Prostate gland (tissue), 2 donors: ENCODE measurements at regions not wholly inside any gene's neighbourhood (a gene's known extent, or its start where the extent isn't known, plus 50 kb on each side); places are given as distances from the start of the nearest gene placed in this dataset.

ENCODE experiments used
- DNase-seq: peaks from one replicate; pipeline ENCODE4 v3.0.0-alpha.2; 2019; ENCODE audit warnings: low spot score
- H3K27ac ChIP-seq, 2 donors: fragments of 200-600 bp; sonication (generic); 2 replicates each; pipeline ENCODE4 v1.5.1; 2017 to 2019
- H3K27me3 ChIP-seq: fragments of 200-600 bp; sonication (generic); replicated peaks from 2 replicates; pipeline ENCODE4 v1.5.1; 2019; ENCODE audit not compliant: insufficient read depth
- H3K36me3 ChIP-seq, 2 donors: fragments of 200-600 bp; sonication (generic); 1 replicate in 1 of 2; 2 replicates in 1 of 2; pipeline versions ENCODE4 v1.5.1 to v1.8.1; 2017 to 2019
- H3K4me1 ChIP-seq: fragments of 200-600 bp; sonication (generic); replicated peaks from 2 replicates; pipeline ENCODE4 v1.5.1; 2019
- H3K4me3 ChIP-seq, 2 donors: fragments of 200-600 bp; sonication (generic); 2 replicates each; pipeline ENCODE4 v1.5.1; 2017 to 2019
- H3K9me3 ChIP-seq: fragments of 200-600 bp; sonication (generic); 2 replicates; pipeline ENCODE4 v1.5.1; 2017
- POLR2A ChIP-seq: fragments of 450-650 bp; IDR thresholded peaks from one replicate; pipeline ENCODE4 v1.6.1; 2016; ENCODE audit warnings: antibody characterized with exemption, mild to moderate bottlenecking
- POLR2AphosphoS5 ChIP-seq: sonication (generic); formaldehyde crosslinking; IDR thresholded peaks from one replicate; pipeline ENCODE4 v1.6.1; 2017; ENCODE audit warnings: antibody characterized with exemption
- WGBS: methylation state at CpG from one replicate; pipeline ENCODE4 v1.1.5; 2018; 5-methylcytosine and 5-hydroxymethylcytosine counted together
- intact Hi-C: fragments of 100-400 bp; cut with DNase I; formaldehyde crosslinking; loops from one replicate; pipeline ENCODE4 v1.14.2; 2022
- TF ChIP-seq, protein P1 (sequence below), 4 experiments: fragments of 200-600 bp in 2 of 4; fragments of 450-650 bp in 2 of 4; sonication (generic) in 2 of 4; IDR thresholded peaks; 1 replicate in 3 of 4; 2 replicates in 1 of 4; pipeline ENCODE4 v1.5.1; 2016 to 2019; ENCODE audit warnings: antibody characterized with exemption in 4 of 4, mild to moderate bottlenecking in 2 of 4, moderate library complexity in 2 of 4

GRCh38 chr6:119565893-119566292 is 216.3 kb upstream of the MAN1A1 start:
- no peak for DNase-seq
- 56% methylated on average over 3 of the region's 3 CpGs for WGBS
- H3K27me3 ChIP-seq: no peaks in the 10 kb centered on the region
- TF ChIP-seq POLR2AphosphoS5: no peak
- TF ChIP-seq, protein P1, sequence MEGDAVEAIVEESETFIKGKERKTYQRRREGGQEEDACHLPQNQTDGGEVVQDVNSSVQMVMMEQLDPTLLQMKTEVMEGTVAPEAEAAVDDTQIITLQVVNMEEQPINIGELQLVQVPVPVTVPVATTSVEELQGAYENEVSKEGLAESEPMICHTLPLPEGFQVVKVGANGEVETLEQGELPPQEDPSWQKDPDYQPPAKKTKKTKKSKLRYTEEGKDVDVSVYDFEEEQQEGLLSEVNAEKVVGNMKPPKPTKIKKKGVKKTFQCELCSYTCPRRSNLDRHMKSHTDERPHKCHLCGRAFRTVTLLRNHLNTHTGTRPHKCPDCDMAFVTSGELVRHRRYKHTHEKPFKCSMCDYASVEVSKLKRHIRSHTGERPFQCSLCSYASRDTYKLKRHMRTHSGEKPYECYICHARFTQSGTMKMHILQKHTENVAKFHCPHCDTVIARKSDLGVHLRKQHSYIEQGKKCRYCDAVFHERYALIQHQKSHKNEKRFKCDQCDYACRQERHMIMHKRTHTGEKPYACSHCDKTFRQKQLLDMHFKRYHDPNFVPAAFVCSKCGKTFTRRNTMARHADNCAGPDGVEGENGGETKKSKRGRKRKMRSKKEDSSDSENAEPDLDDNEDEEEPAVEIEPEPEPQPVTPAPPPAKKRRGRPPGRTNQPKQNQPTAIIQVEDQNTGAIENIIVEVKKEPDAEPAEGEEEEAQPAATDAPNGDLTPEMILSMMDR (IDR thresholded peaks at IDR 0.05): no peak
- intact Hi-C loops: no loop called here
- H3K27ac ChIP-seq: no peak overlapping the region
- no peaks in the 10 kb centered on the region for H3K4me1 ChIP-seq
- H3K9me3 ChIP-seq: no peaks in the 10 kb centered on the region
- no peak overlapping the region for H3K4me3 ChIP-seq
- H3K36me3 ChIP-seq: no peaks in the 10 kb centered on the region

DNA sequence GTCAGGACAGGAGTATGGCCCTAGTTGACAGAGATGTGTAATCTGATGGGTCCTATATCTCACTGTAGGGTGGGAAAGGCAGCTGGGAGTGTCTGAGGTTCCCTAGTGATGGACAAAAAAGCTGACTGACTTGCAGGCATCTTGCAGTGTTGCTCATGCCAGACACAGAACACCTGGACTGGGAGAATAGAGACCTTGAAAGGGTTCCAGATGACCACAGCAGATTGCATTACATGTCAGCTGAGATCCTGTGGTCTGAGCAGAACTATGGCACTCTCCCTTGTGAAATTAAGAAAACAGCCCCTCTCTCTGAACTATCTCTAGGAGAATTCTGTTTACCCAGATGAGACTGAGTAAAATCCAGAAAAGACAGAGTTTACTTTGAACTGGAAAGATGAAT is 212.6 kb upstream of the MAN1A1 start:
- Histone ChIP-seq H3K9me3 (no peaks in the 10 kb centered on the region), H3K4me3 (no peak overlapping the region), H3K36me3 (no peaks in the 10 kb centered on the region), H3K27ac (no peak overlapping the region), H3K4me1 (no peaks in the 10 kb centered on the region), H3K27me3 (no peaks in the 10 kb centered on the region)
- TF ChIP-seq, protein P1 (IDR thresholded peaks at IDR 0.05): no peak
- TF ChIP-seq POLR2A (no peak), POLR2AphosphoS5 (no peak)
- intact Hi-C loops: no loop called here
- no peak for DNase-seq

DNA sequence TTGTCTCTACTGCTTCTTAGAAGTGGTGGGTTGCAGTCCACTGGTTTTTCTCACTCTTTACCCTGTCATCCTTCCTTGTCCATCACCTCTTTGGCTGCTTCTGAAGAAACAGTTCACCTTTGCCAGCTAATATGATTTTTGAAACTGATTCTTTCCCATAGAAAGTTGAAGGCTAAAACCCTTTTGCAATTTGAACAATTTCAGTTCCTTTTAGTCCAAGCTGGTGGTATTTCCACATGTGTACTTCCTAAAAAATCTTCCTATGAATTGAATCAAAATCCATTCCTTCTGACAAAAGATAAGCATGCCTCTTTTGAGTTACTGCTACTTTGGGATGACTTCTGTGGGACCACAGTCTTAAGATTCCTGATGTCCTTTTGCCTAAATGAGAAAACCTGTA is 210.0 kb upstream of the MAN1A1 start:
- intact Hi-C loops: no loop called here
- Histone ChIP-seq H3K9me3 (no peaks in the 10 kb centered on the region), H3K4me1 (no peaks in the 10 kb centered on the region), H3K36me3 (no peaks in the 10 kb centered on the region), H3K4me3 (no peak overlapping the region), H3K27ac (no peak overlapping the region), H3K27me3 (no peaks in the 10 kb centered on the region)
- DNase-seq: no peak
- TF ChIP-seq POLR2AphosphoS5 (no peak), POLR2A (no peak)
- TF ChIP-seq, protein P1 (IDR thresholded peaks at IDR 0.05): no peak

GRCh38 chr6:119557239-119557638 is 207.7 kb upstream of the MAN1A1 start:
- WGBS: 66% methylated on average over 5 of the region's 5 CpGs
- no peak for TF ChIP-seq POLR2A
- TF ChIP-seq, protein P1 (IDR thresholded peaks at IDR 0.05): no peak
- TF ChIP-seq POLR2AphosphoS5: no peak
- Histone ChIP-seq H3K9me3 (no peaks in the 10 kb centered on the region), H3K27ac (no peak overlapping the region), H3K27me3 (no peaks in the 10 kb centered on the region), H3K4me1 (no peaks in the 10 kb centered on the region), H3K4me3 (no peak overlapping the region), H3K36me3 (no peaks in the 10 kb centered on the region)
- no peak for DNase-seq
- intact Hi-C loops: no loop called here

DNA sequence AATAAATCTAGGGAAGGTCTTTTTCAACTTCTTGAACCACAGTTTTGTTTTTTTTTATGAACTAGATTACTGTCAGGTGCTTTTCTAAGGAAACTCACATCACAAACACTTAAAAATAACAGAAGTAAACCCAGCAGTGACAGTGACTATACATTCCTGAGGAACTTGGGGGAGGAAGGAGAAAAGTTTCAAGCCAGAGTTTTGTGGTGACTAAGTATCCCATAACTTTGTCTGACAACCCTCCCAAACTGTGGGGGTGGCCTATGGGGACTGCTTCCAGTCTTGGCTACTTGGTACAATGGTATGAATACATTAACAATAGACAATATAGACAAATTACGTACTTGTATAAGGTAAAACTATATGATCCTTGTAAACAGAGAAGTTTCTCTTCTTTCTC is 202.5 kb upstream of the MAN1A1 start:
- Histone ChIP-seq H3K27me3 (no peaks in the 10 kb centered on the region), H3K27ac (no peak overlapping the region), H3K4me3 (no peak overlapping the region), H3K4me1 (no peaks in the 10 kb centered on the region), H3K9me3 (no peaks in the 10 kb centered on the region), H3K36me3 (no peaks in the 10 kb centered on the region)
- WGBS: 96% methylated on average over 1 of the region's 1 CpG
- intact Hi-C loops: no loop called here
- TF ChIP-seq, protein P1 (IDR thresholded peaks at IDR 0.05): no peak
- TF ChIP-seq POLR2A (no peak), POLR2AphosphoS5 (no peak)
- no peak for DNase-seq
